NCI-H1105 treated with DMSO at 0.1 percent for 48 hours (cell line): ENCODE measurements at regions not wholly inside any gene's neighbourhood (a gene's known extent, or its start where the extent isn't known, plus 50 kb on each side); places are given as distances from the start of the nearest gene placed in this dataset.

Experiments used
- DNase-seq: peaks from one replicate; lab custom pipeline; 2025; lab: John Stamatoyannopoulos, UW

- DNase-seq = no peak
Observed at GRCh38 chr17:54007855-54008254, 185.1 kb downstream of the KIF2B start.

GRCh38 chr17:54009502-54009901 lies 186.8 kb downstream of the KIF2B start:
- DNase-seq = no peak

GRCh38 chr17:54013072-54013471 lies 190.3 kb downstream of the KIF2B start:
- no peak for DNase-seq

GRCh38 chr17:54015734-54016133 lies 193.0 kb downstream of the KIF2B start:
- DNase-seq = no peak

GRCh38 chr17:54021418-54021817 lies 198.7 kb downstream of the KIF2B start:
- DNase-seq = no peak

GRCh38 chr17:54028986-54029580 lies 206.4 kb downstream of the KIF2B start:
- no peak for DNase-seq

GRCh38 chr17:54029986-54030385 lies 207.3 kb downstream of the KIF2B start:
- DNase-seq = peak; percentile 53

- DNase-seq = no peak
Observed at GRCh38 chr17:54046570-54046969, 223.8 kb downstream of the KIF2B start.

- DNase-seq = no peak
Observed at GRCh38 chr17:54063639-54064038, 240.9 kb downstream of the KIF2B start.

GRCh38 chr17:54085020-54085419 lies 262.3 kb downstream of the KIF2B start:
- DNase-seq = no peak

- DNase-seq = no peak
Observed at GRCh38 chr17:54085934-54086333, 263.2 kb downstream of the KIF2B start.

GRCh38 chr17:54096216-54096615 lies 273.5 kb downstream of the KIF2B start:
- DNase-seq = no peak

- no peak for DNase-seq
Observed at GRCh38 chr17:54099221-54099620, 276.5 kb downstream of the KIF2B start.

GRCh38 chr17:54102246-54102645 lies 279.5 kb downstream of the KIF2B start:
- no peak for DNase-seq

GRCh38 chr17:54111576-54111975 lies 288.8 kb downstream of the KIF2B start:
- DNase-seq = no peak

- DNase-seq = no peak
Observed at GRCh38 chr17:54117452-54117851, 294.7 kb downstream of the KIF2B start.

GRCh38 chr17:54124456-54124855 lies 301.7 kb downstream of the KIF2B start:
- no peak for DNase-seq

- no peak for DNase-seq
Observed at GRCh38 chr17:54153423-54153822, 330.7 kb downstream of the KIF2B start.

- no peak for DNase-seq
Observed at GRCh38 chr17:54157542-54157941, 334.8 kb downstream of the KIF2B start.

GRCh38 chr17:54172096-54172984 lies 349.6 kb downstream of the KIF2B start:
- peak; percentile 35 for DNase-seq

- DNase-seq = no peak
Observed at GRCh38 chr17:54172985-54173316, 350.2 kb downstream of the KIF2B start.

GRCh38 chr17:54177606-54178308 lies 355.0 kb downstream of the KIF2B start:
- no peak for DNase-seq

- peak; percentile 31 for DNase-seq
Observed at GRCh38 chr17:54180950-54181349, 358.2 kb downstream of the KIF2B start.
